A549 (cell line): ENCODE measurements at regions not wholly inside any gene's neighbourhood (a gene's known extent, or its start where the extent isn't known, plus 50 kb on each side); places are given as distances from the start of the nearest gene placed in this dataset.

Experiments used
- ATAC-seq, 2 experiments: fragments of 200-7000 bp in 1 of 2; fragments of >200 bp in 1 of 2; cut with Nextera tagmentation in 1 of 2; cut with Tn5 transposase in 1 of 2; 3 replicates each; pipeline versions ENCODE4 v1.8.0 to v1.9.1; 2018 to 2020; ENCODE audit warnings: mild to moderate bottlenecking in 1 of 2, moderate library complexity in 1 of 2
- CTCF ChIA-PET: fragments of 300-600 bp; sonication (Branson Sonifier 250); formaldehyde crosslinking; extraction: SDS; loops from one replicate; lab custom pipeline; 2021; ENCODE audit warnings: antibody characterized with exemption, inconsistent platforms; lab: Yijun Ruan, JAX
- POLR2A ChIA-PET: fragments of 350-600 bp; formaldehyde crosslinking; extraction: SDS; loops from one replicate; lab custom pipeline; 2021; ENCODE audit warnings: antibody characterized with exemption, inconsistent platforms; lab: Yijun Ruan, JAX
- DNase-seq, 2 experiments: peaks; one replicate each; pipeline versions ENCODE4 v3.0.0 to v3.0.0-alpha.2; 2011 to 2016; ENCODE audit warnings: low read depth in 1 of 2, low spot score in 1 of 2
- FAIRE-seq: peaks from 2 replicates; lab custom pipeline; 2011; peaks lifted over from hg19 to GRCh38; lab: Jason Lieb, UNC
- H3K27ac ChIP-seq, 2 experiments: fragments of >200 bp; sonication (Bioruptor Twin); formaldehyde crosslinking; 3 replicates each; pipeline ENCODE4 v1.5.1; 2016 to 2017
- H3K4me1 ChIP-seq: fragments of >200 bp; sonication (Bioruptor Twin); formaldehyde crosslinking; 3 replicates; pipeline ENCODE4 v1.6.1; 2016
- H3K4me2 ChIP-seq: fragments of >200 bp; sonication (Bioruptor Twin); formaldehyde crosslinking; 3 replicates; pipeline ENCODE4 v1.6.1; 2016
- H3K4me3 ChIP-seq: fragments of >200 bp; sonication (Bioruptor Twin); formaldehyde crosslinking; 3 replicates; pipeline ENCODE4 v1.5.1; 2016
- H3K9me3 ChIP-seq: fragments of >200 bp; sonication (Bioruptor Twin); formaldehyde crosslinking; 3 replicates; pipeline ENCODE4 v1.6.1; 2016
- BCL3 ChIP-seq: fragments of >200 bp; sonication (Bioruptor Twin); formaldehyde crosslinking; IDR thresholded peaks from 3 replicates; pipeline ENCODE4 v1.6.1; 2016
- CBX2 ChIP-seq: fragments of 200-600 bp; sonication (generic); IDR thresholded peaks from 2 replicates; pipeline ENCODE4 v1.6.1; 2016; ENCODE audit warnings: low read depth, mild to moderate bottlenecking, borderline replicate concordance
- CEBPB ChIP-seq, 2 experiments: fragments of >200 bp in 1 of 2; sonication (Bioruptor Twin) in 1 of 2; formaldehyde crosslinking in 1 of 2; IDR thresholded peaks; 2 replicates each; pipeline ENCODE4 v1.6.1; 2012 to 2016
- E2F6 ChIP-seq: IDR thresholded peaks from 2 replicates; pipeline ENCODE4 v1.6.1; 2012; ENCODE audit warnings: low read depth, borderline replicate concordance
- EHF ChIP-seq: fragments of 250-450 bp; sonication (Bioruptor Pico); IDR thresholded peaks from 2 replicates; pipeline ENCODE4 v1.5.0; 2020; ENCODE audit warnings: mild to moderate bottlenecking
- EHMT2 ChIP-seq: fragments of 200-600 bp; sonication (generic); IDR thresholded peaks from 2 replicates; pipeline ENCODE4 v1.6.1; 2016; ENCODE audit warnings: antibody characterized with exemption, low read depth, mild to moderate bottlenecking, moderate library complexity
- ELK1 ChIP-seq: fragments of 150-350 bp; IDR thresholded peaks from 2 replicates; pipeline ENCODE4 v1.6.1; 2014; ENCODE audit warnings: low read depth, mild to moderate bottlenecking, low read length
- EP300 ChIP-seq, 2 experiments: fragments of >200 bp; sonication (Bioruptor Twin); formaldehyde crosslinking; IDR thresholded peaks; 2 replicates in 1 of 2; 3 replicates in 1 of 2; pipeline ENCODE4 v1.6.1; 2016 to 2017
- FOSB ChIP-seq: fragments of 250-450 bp; sonication (Bioruptor Pico); IDR thresholded peaks from 2 replicates; pipeline ENCODE4 v1.5.0; 2020; ENCODE audit warnings: mild to moderate bottlenecking, moderate library complexity
- FOXS1 ChIP-seq: fragments of 250-450 bp; sonication (Bioruptor Pico); IDR thresholded peaks from 2 replicates; pipeline ENCODE4 v1.5.0; 2020; ENCODE audit warnings: mild to moderate bottlenecking, moderate library complexity
- HEYL ChIP-seq: fragments of 250-450 bp; sonication (Bioruptor Pico); IDR thresholded peaks from 2 replicates; pipeline ENCODE4 v1.8.0; 2021; ENCODE audit warnings: mild to moderate bottlenecking, moderate library complexity
- HOXB13 ChIP-seq: fragments of 250-450 bp; sonication (Bioruptor Pico); IDR thresholded peaks from 2 replicates; pipeline ENCODE4 v1.5.0; 2020; ENCODE audit warnings: low read depth, mild to moderate bottlenecking, moderate library complexity
- HOXB5 ChIP-seq: fragments of 250-450 bp; sonication (Bioruptor Pico); IDR thresholded peaks from 2 replicates; pipeline ENCODE4 v1.5.0; 2020; ENCODE audit warnings: mild to moderate bottlenecking, moderate library complexity
- JUNB ChIP-seq: fragments of >200 bp; sonication (Bioruptor Twin); formaldehyde crosslinking; IDR thresholded peaks from 2 replicates; pipeline ENCODE4 v1.6.1; 2016
- KDM5A ChIP-seq: fragments of 200-600 bp; sonication (generic); IDR thresholded peaks from 2 replicates; pipeline ENCODE4 v1.6.1; 2016; ENCODE audit warnings: antibody characterized with exemption, mild to moderate bottlenecking
- MAFK ChIP-seq: fragments of 450-650 bp; IDR thresholded peaks from 2 replicates; pipeline ENCODE4 v1.6.1; 2014; ENCODE audit not compliant: partially characterized antibody
- MAZ ChIP-seq: fragments of 150-350 bp; IDR thresholded peaks from 2 replicates; pipeline ENCODE4 v1.6.1; 2014; ENCODE audit warnings: antibody characterized with exemption, low read depth, low read length, borderline replicate concordance
- PHF8 ChIP-seq: fragments of 200-600 bp; sonication (generic); IDR thresholded peaks from 2 replicates; pipeline ENCODE4 v1.6.1; 2016; ENCODE audit warnings: low read depth, mild to moderate bottlenecking, antibody characterized with exemption, moderate library complexity, borderline replicate concordance
- POLR2A ChIP-seq: IDR thresholded peaks from 2 replicates; pipeline ENCODE4 v1.6.1; 2012; ENCODE audit warnings: mild to moderate bottlenecking, low read length
- RARB ChIP-seq: fragments of 250-450 bp; sonication (Bioruptor Pico); IDR thresholded peaks from 2 replicates; pipeline ENCODE4 v1.8.0; 2021; ENCODE audit warnings: mild to moderate bottlenecking, moderate library complexity
- SMC3 ChIP-seq: fragments of >200 bp; sonication (Bioruptor Twin); formaldehyde crosslinking; IDR thresholded peaks from 3 replicates; pipeline ENCODE4 v1.6.1; 2018; ENCODE audit warnings: inconsistent platforms
- TFCP2L1 ChIP-seq: fragments of 250-450 bp; sonication (Bioruptor Pico); IDR thresholded peaks from 2 replicates; pipeline ENCODE4 v1.5.0; 2021; ENCODE audit warnings: mild to moderate bottlenecking
- TP53 ChIP-seq: fragments of 250-450 bp; sonication (Bioruptor Pico); IDR thresholded peaks from 2 replicates; pipeline ENCODE4 v1.5.0; 2021; ENCODE audit warnings: mild to moderate bottlenecking, moderate library complexity
- ZFP36 ChIP-seq: fragments of 450-650 bp; IDR thresholded peaks from 2 replicates; pipeline ENCODE4 v1.6.1; 2014; ENCODE audit warnings: borderline replicate concordance; ENCODE audit not compliant: partially characterized antibody
- ZSCAN20 ChIP-seq: fragments of 250-450 bp; sonication (Bioruptor Pico); IDR thresholded peaks from 2 replicates; pipeline ENCODE4 v1.8.0; 2022; ENCODE audit warnings: mild to moderate bottlenecking, moderate library complexity
- WGBS: methylation state at CpG from one replicate; pipeline ENCODE4 v1.1.6; 2017; ENCODE audit errors: missing lambda C conversion rate; 5-methylcytosine and 5-hydroxymethylcytosine counted together
- TF ChIP-seq, protein P1 (sequence below): IDR thresholded peaks from 2 replicates; pipeline ENCODE4 v1.6.1; 2012
- TF ChIP-seq, protein P2 (sequence below): fragments of 450-650 bp; IDR thresholded peaks from 2 replicates; pipeline ENCODE4 v1.6.1; 2014; ENCODE audit warnings: antibody characterized with exemption
- TF ChIP-seq, protein P3 (sequence below): fragments of 250-450 bp; sonication (Bioruptor Pico); IDR thresholded peaks from 2 replicates; pipeline ENCODE4 v1.5.0; 2021; ENCODE audit warnings: mild to moderate bottlenecking, moderate library complexity, borderline replicate concordance
- TF ChIP-seq, protein P4 (sequence below): IDR thresholded peaks from 2 replicates; pipeline ENCODE4 v1.6.1; 2012

DNA sequence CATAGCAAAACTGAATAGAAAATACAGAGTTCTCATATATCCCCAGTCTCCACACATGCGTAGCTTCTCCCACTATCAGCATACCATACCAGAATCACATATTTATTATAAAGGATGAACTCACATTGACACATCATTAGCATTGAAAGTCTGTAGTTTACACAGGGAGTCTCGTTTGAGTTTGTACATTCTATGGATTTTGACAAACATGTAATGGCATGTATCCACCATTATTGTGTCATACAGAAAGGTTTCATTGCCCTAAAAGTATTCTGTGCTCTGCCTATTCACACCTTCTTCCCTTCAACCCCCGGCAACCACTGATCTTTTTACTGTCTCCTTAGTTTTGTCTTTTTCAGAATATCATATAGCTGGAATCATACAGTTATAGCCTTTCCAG lies 562.4 kb downstream of the KCTD8 start:
- ChIA-PET POLR2A (no interaction called here), CTCF (no interaction called here)
- DNase-seq = no peak
- no peak overlapping the region for H3K4me2 ChIP-seq
- H3K4me1 ChIP-seq = no peaks in the 10 kb centered on the region
- TF ChIP-seq TP53 (CRISPR knock-in tag) (no peak), HOXB13 (CRISPR knock-in tag) (no peak), MAFK (no peak), FOXS1 (CRISPR knock-in tag) (no peak), BCL3 (no peak), ZSCAN20 (CRISPR knock-in tag) (no peak), SMC3 (no peak), EHF (CRISPR knock-in tag) (no peak), CEBPB (IDR thresholded peaks at IDR 0.05) (no peak), RARB (CRISPR knock-in tag) (no peak), PHF8 (no peak), ELK1 (no peak), MAZ (no peak)
- TF ChIP-seq, protein P1, sequence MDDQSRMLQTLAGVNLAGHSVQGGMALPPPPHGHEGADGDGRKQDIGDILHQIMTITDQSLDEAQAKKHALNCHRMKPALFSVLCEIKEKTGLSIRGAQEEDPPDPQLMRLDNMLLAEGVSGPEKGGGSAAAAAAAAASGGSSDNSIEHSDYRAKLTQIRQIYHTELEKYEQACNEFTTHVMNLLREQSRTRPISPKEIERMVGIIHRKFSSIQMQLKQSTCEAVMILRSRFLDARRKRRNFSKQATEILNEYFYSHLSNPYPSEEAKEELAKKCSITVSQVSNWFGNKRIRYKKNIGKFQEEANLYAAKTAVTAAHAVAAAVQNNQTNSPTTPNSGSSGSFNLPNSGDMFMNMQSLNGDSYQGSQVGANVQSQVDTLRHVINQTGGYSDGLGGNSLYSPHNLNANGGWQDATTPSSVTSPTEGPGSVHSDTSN = no peak
- H3K27ac ChIP-seq = no peak overlapping the region
- ATAC-seq = no peak
- WGBS = 1% methylated on average over 3 of the region's 3 CpGs
- H3K4me3 ChIP-seq = no peak overlapping the region
- FAIRE-seq = no peak
- H3K9me3 ChIP-seq = no peaks in the 10 kb centered on the region

- no peaks in the 10 kb centered on the region for H3K9me3 ChIP-seq
- H3K4me1 ChIP-seq = no peaks in the 10 kb centered on the region
- DNase-seq = no peak
- no peak for FAIRE-seq
- 30% methylated on average over 8 of the region's 15 CpGs for WGBS
- no peak overlapping the region for H3K27ac ChIP-seq
- TF ChIP-seq HOXB5 (CRISPR knock-in tag) (no peak), KDM5A (no peak), EHMT2 (no peak), JUNB (no peak), ZFP36 (no peak), EP300 (IDR thresholded peaks at IDR 0.05) (no peak), HOXB13 (CRISPR knock-in tag) (no peak), TFCP2L1 (no peak), HEYL (CRISPR knock-in tag) (no peak), FOSB (CRISPR knock-in tag) (no peak), POLR2A (no peak), CBX2 (no peak), E2F6 (no peak), EHF (CRISPR knock-in tag) (no peak)
- TF ChIP-seq, protein P2, sequence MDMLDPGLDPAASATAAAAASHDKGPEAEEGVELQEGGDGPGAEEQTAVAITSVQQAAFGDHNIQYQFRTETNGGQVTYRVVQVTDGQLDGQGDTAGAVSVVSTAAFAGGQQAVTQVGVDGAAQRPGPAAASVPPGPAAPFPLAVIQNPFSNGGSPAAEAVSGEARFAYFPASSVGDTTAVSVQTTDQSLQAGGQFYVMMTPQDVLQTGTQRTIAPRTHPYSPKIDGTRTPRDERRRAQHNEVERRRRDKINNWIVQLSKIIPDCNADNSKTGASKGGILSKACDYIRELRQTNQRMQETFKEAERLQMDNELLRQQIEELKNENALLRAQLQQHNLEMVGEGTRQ = no peak
- TF ChIP-seq, protein P3, sequence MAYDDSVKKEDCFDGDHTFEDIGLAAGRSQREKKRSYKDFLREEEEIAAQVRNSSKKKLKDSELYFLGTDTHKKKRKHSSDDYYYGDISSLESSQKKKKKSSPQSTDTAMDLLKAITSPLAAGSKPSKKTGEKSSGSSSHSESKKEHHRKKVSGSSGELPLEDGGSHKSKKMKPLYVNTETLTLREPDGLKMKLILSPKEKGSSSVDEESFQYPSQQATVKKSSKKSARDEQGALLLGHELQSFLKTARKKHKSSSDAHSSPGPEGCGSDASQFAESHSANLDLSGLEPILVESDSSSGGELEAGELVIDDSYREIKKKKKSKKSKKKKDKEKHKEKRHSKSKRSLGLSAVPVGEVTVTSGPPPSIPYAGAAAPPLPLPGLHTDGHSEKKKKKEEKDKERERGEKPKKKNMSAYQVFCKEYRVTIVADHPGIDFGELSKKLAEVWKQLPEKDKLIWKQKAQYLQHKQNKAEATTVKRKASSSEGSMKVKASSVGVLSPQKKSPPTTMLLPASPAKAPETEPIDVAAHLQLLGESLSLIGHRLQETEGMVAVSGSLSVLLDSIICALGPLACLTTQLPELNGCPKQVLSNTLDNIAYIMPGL (CRISPR knock-in tag) = no peak
- TF ChIP-seq, protein P4, sequence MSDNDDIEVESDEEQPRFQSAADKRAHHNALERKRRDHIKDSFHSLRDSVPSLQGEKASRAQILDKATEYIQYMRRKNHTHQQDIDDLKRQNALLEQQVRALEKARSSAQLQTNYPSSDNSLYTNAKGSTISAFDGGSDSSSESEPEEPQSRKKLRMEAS = no peak
- TF ChIP-seq, all 56 proteins: peak for 0
- ATAC-seq = no peak
- CTCF ChIA-PET = no interaction called here
- Histone ChIP-seq H3K4me2 (no peak overlapping the region), H3K4me3 (no peak overlapping the region)
- POLR2A ChIA-PET = no interaction called here
Observed at GRCh38 chr4:43898836-43899235, 549.8 kb downstream of the KCTD8 start.
